Panc1 (cell line): ENCODE measurements at regions not wholly inside any gene's neighbourhood (a gene's known extent, or its start where the extent isn't known, plus 50 kb on each side); places are given as distances from the start of the nearest gene placed in this dataset.

Source experiments
- POLR2AphosphoS5 ChIP-seq: IDR thresholded peaks from 2 replicates; pipeline ENCODE4 v1.6.1; 2012; ENCODE audit warnings: mild to moderate bottlenecking, low read depth, low read length, moderate library complexity
- TF ChIP-seq, protein P1 (sequence below): fragments of 450-650 bp; IDR thresholded peaks from 2 replicates; pipeline ENCODE4 v1.5.1; 2017; ENCODE audit warnings: mild to moderate bottlenecking
- TF ChIP-seq, protein P2 (sequence below), 2 experiments: IDR thresholded peaks; 2 replicates each; pipeline ENCODE4 v1.6.1; 2011 to 2012; ENCODE audit warnings: low read depth in 2 of 2, control low read depth in 1 of 2, low read length in 1 of 2, mild to moderate bottlenecking in 1 of 2, moderate library complexity in 1 of 2; ENCODE audit not compliant: insufficient read depth in 1 of 2

DNA sequence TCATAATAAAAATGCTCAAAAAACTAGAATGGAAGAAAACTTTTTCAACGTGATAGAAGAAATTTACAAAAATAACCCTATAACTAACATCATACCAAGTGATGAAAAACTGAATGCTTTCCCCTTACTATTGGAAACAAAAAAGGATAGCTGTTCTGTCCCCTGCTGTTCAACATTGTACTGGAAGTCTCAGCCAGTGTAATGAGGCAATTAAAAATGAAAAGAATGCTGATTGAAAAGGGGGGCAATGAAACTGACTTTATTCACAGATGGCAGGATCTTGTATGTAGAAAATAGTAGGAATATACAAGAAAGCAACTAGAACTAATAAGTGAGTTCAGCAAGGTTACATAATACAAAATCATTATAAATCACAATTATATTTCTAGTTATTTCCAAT lies 337.9 kb upstream of the KITLG start:
- TF ChIP-seq, protein P1, sequence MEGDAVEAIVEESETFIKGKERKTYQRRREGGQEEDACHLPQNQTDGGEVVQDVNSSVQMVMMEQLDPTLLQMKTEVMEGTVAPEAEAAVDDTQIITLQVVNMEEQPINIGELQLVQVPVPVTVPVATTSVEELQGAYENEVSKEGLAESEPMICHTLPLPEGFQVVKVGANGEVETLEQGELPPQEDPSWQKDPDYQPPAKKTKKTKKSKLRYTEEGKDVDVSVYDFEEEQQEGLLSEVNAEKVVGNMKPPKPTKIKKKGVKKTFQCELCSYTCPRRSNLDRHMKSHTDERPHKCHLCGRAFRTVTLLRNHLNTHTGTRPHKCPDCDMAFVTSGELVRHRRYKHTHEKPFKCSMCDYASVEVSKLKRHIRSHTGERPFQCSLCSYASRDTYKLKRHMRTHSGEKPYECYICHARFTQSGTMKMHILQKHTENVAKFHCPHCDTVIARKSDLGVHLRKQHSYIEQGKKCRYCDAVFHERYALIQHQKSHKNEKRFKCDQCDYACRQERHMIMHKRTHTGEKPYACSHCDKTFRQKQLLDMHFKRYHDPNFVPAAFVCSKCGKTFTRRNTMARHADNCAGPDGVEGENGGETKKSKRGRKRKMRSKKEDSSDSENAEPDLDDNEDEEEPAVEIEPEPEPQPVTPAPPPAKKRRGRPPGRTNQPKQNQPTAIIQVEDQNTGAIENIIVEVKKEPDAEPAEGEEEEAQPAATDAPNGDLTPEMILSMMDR, result no peak
- TF ChIP-seq, protein P2, sequence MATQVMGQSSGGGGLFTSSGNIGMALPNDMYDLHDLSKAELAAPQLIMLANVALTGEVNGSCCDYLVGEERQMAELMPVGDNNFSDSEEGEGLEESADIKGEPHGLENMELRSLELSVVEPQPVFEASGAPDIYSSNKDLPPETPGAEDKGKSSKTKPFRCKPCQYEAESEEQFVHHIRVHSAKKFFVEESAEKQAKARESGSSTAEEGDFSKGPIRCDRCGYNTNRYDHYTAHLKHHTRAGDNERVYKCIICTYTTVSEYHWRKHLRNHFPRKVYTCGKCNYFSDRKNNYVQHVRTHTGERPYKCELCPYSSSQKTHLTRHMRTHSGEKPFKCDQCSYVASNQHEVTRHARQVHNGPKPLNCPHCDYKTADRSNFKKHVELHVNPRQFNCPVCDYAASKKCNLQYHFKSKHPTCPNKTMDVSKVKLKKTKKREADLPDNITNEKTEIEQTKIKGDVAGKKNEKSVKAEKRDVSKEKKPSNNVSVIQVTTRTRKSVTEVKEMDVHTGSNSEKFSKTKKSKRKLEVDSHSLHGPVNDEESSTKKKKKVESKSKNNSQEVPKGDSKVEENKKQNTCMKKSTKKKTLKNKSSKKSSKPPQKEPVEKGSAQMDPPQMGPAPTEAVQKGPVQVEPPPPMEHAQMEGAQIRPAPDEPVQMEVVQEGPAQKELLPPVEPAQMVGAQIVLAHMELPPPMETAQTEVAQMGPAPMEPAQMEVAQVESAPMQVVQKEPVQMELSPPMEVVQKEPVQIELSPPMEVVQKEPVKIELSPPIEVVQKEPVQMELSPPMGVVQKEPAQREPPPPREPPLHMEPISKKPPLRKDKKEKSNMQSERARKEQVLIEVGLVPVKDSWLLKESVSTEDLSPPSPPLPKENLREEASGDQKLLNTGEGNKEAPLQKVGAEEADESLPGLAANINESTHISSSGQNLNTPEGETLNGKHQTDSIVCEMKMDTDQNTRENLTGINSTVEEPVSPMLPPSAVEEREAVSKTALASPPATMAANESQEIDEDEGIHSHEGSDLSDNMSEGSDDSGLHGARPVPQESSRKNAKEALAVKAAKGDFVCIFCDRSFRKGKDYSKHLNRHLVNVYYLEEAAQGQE (IDR thresholded peaks at IDR 0.05; ENCODE audit: insufficient read depth in 1 of 2, low read depth in 2 of 2, low read length in 1 of 2), result no peak
- TF ChIP-seq POLR2AphosphoS5, result no peak
